Neuronal stem cell (in vitro differentiated cells): ENCODE measurements at regions not wholly inside any gene's neighbourhood (a gene's known extent, or its start where the extent isn't known, plus 50 kb on each side); places are given as distances from the start of the nearest gene placed in this dataset.

Experiments
- DNase-seq: peaks from one replicate; pipeline ENCODE4 v3.0.0-alpha.2; 2013; ENCODE audit warnings: low spot score
- H2AFZ ChIP-seq: one replicate; pipeline ENCODE4 v1.6.1; 2013; ENCODE audit warnings: mild to moderate bottlenecking, low read length, inconsistent platforms
- H2AK5ac ChIP-seq: 2 replicates; pipeline ENCODE4 v1.6.1; 2013; ENCODE audit warnings: low read depth, mild to moderate bottlenecking, inconsistent platforms, low read length, moderate library complexity, mixed read lengths
- H2BK120ac ChIP-seq: 2 replicates; pipeline ENCODE4 v1.6.1; 2013; ENCODE audit warnings: low read depth, mild to moderate bottlenecking, inconsistent platforms, low read length, moderate library complexity, mixed read lengths
- H2BK12ac ChIP-seq: one replicate; pipeline ENCODE4 v1.6.1; 2013; ENCODE audit warnings: low read length, inconsistent platforms
- H2BK15ac ChIP-seq: 2 replicates; pipeline ENCODE4 v1.6.1; 2013; ENCODE audit warnings: mild to moderate bottlenecking, low read length, inconsistent platforms, mixed read lengths
- H2BK5ac ChIP-seq: one replicate; pipeline ENCODE4 v1.6.1; 2013; ENCODE audit warnings: inconsistent platforms, mild to moderate bottlenecking, low read length, moderate library complexity
- H3K14ac ChIP-seq: one replicate; pipeline ENCODE4 v1.6.1; 2013; ENCODE audit warnings: low read length, inconsistent platforms
- H3K18ac ChIP-seq: 2 replicates; pipeline ENCODE4 v1.6.1; 2013; ENCODE audit warnings: low read length, inconsistent platforms
- H3K23ac ChIP-seq: 2 replicates; pipeline ENCODE4 v1.6.1; 2013; ENCODE audit warnings: low read depth, mild to moderate bottlenecking, mixed read lengths, low read length, inconsistent platforms; ENCODE audit not compliant: poor library complexity
- H3K27ac ChIP-seq: replicated peaks from 3 replicates; pipeline ENCODE4 v1.5.1; 2013; ENCODE audit warnings: low read length, inconsistent platforms
- H3K27me3 ChIP-seq, 3 experiments: 2 replicates each; pipeline ENCODE4 v1.6.1; 2013; ENCODE audit warnings: low read length in 3 of 3, mild to moderate bottlenecking in 2 of 3, inconsistent platforms in 1 of 3, low read depth in 1 of 3, mixed read lengths in 1 of 3, moderate library complexity in 1 of 3; ENCODE audit not compliant: control insufficient read depth in 3 of 3, insufficient read depth in 3 of 3
- H3K36me3 ChIP-seq, 2 donors: replicated peaks in 1 of 2; 2 replicates each; pipeline ENCODE4 v1.6.1; 2013; ENCODE audit warnings: low read length in 2 of 2; ENCODE audit not compliant: control insufficient read depth in 2 of 2, insufficient read depth in 2 of 2
- H3K4ac ChIP-seq: 2 replicates; pipeline ENCODE4 v1.6.1; 2013; ENCODE audit warnings: inconsistent platforms, mild to moderate bottlenecking, low read length, moderate library complexity
- H3K4me1 ChIP-seq, 2 donors: 1 replicate in 1 of 2; 2 replicates in 1 of 2; pipeline ENCODE4 v1.6.1; 2013; ENCODE audit warnings: low read length in 2 of 2, low read depth in 1 of 2; ENCODE audit not compliant: control insufficient read depth in 2 of 2, insufficient read depth in 1 of 2
- H3K4me2 ChIP-seq: one replicate; pipeline ENCODE4 v1.6.1; 2013; ENCODE audit warnings: mild to moderate bottlenecking, low read length, inconsistent platforms; ENCODE audit not compliant: insufficient read depth, poor library complexity, severe bottlenecking
- H3K4me3 ChIP-seq, 2 donors: 2 replicates each; pipeline ENCODE4 v1.5.1; 2013; ENCODE audit warnings: low read length in 2 of 2, mild to moderate bottlenecking in 2 of 2, inconsistent platforms in 1 of 2, moderate library complexity in 1 of 2
- H3K79me1 ChIP-seq: one replicate; pipeline ENCODE4 v1.6.1; 2013; ENCODE audit warnings: low read depth, mild to moderate bottlenecking, inconsistent platforms, low read length, moderate library complexity
- H3K9ac ChIP-seq: one replicate; pipeline ENCODE4 v1.6.1; 2013; ENCODE audit warnings: mild to moderate bottlenecking, low read depth, low read length, inconsistent platforms; ENCODE audit not compliant: poor library complexity
- H3K9me3 ChIP-seq, 2 donors: replicated peaks in 1 of 2; 2 replicates each; pipeline versions ENCODE3 to v1.6.1; 2013; ENCODE audit warnings: low read length in 2 of 2, mild to moderate bottlenecking in 2 of 2, inconsistent platforms in 1 of 2, low read depth in 1 of 2, mixed read lengths in 1 of 2, moderate library complexity in 1 of 2; ENCODE audit not compliant: control insufficient read depth in 2 of 2, insufficient read depth in 1 of 2
- H4K8ac ChIP-seq: one replicate; pipeline ENCODE4 v1.6.1; 2013; ENCODE audit warnings: low read depth, mild to moderate bottlenecking, inconsistent platforms, low read length, moderate library complexity
- H4K91ac ChIP-seq: one replicate; pipeline ENCODE4 v1.6.1; 2013; ENCODE audit warnings: low read length, low read depth, mild to moderate bottlenecking, inconsistent platforms; ENCODE audit not compliant: poor library complexity
- WGBS, 2 donors: extraction: QIAGEN DNeasy Blood & Tissue Kit; methylation state at CpG; one replicate each; pipeline ENCODE4 v1.1.7; 2013; ENCODE audit warnings: missing lambda C conversion rate in 2 of 2, mixed read lengths in 1 of 2; ENCODE audit not compliant: insufficient read length in 2 of 2, insufficient replicate concordance in 1 of 2; ENCODE audit errors: extremely low coverage in 2 of 2; 5-methylcytosine and 5-hydroxymethylcytosine counted together

- Histone ChIP-seq H3K27ac (no peak overlapping the region), H2BK12ac (no peak overlapping the region), H3K18ac (no peak overlapping the region), H3K4me3 (no peak overlapping the region), H3K9me3 (no peaks in the 10 kb centered on the region), H3K14ac (no peak overlapping the region), H3K23ac (no peak overlapping the region), H3K4ac (no peak overlapping the region), H2BK15ac (no peak overlapping the region), H3K36me3 (no peaks in the 10 kb centered on the region), H2AK5ac (no peak overlapping the region), H2AFZ (no peak overlapping the region), H3K79me1 (no peaks in the 10 kb centered on the region), H4K91ac (no peak overlapping the region), H3K9ac (no peak overlapping the region), H2BK5ac (no peak overlapping the region), H3K27me3 (no peaks in the 10 kb centered on the region), H2BK120ac (no peak overlapping the region), H3K4me2 (no peak overlapping the region), H4K8ac (no peak overlapping the region), H3K4me1 (no peaks in the 10 kb centered on the region)
- WGBS, 2 donors = no CpG with 5 or more reads among the region's 8 CpGs
- DNase-seq = no peak
Measured at GRCh38 chr18:74006143-74006542, 141.5 kb downstream of the FBXO15 start.

GRCh38 chr18:74005320-74006109 lies 142.1 kb downstream of the FBXO15 start:
- H3K36me3 ChIP-seq = no peaks in the 10 kb centered on the region
- no peak overlapping the region for H3K4me2 ChIP-seq
- H3K9ac ChIP-seq = no peak overlapping the region
- H2BK15ac ChIP-seq = no peak overlapping the region
- H3K9me3 ChIP-seq = no peaks in the 10 kb centered on the region
- H3K18ac ChIP-seq = no peak overlapping the region
- no peak overlapping the region for H3K4ac ChIP-seq
- H2AK5ac ChIP-seq = no peak overlapping the region
- H2BK12ac ChIP-seq = no peak overlapping the region
- no peak overlapping the region for H2BK120ac ChIP-seq
- no peak overlapping the region for H2AFZ ChIP-seq
- H4K91ac ChIP-seq = no peak overlapping the region
- H3K4me1 ChIP-seq = no peaks in the 10 kb centered on the region
- no peak overlapping the region for H3K27ac ChIP-seq
- no peak for DNase-seq
- no peak overlapping the region for H4K8ac ChIP-seq
- no CpG with 5 or more reads among the region's 4 CpGs for WGBS, 2 donors
- no peak overlapping the region for H3K14ac ChIP-seq
- H2BK5ac ChIP-seq = no peak overlapping the region
- H3K23ac ChIP-seq = no peak overlapping the region
- no peaks in the 10 kb centered on the region for H3K79me1 ChIP-seq
- no peak overlapping the region for H3K4me3 ChIP-seq
- no peaks in the 10 kb centered on the region for H3K27me3 ChIP-seq

GRCh38 chr18:73992242-73993022 lies 155.2 kb downstream of the FBXO15 start:
- Histone ChIP-seq H3K9me3 (no peaks in the 10 kb centered on the region), H3K14ac (no peak overlapping the region), H3K36me3 (no peaks in the 10 kb centered on the region), H3K9ac (no peak overlapping the region), H2AK5ac (no peak overlapping the region), H2BK15ac (no peak overlapping the region), H3K4me3 (no peak overlapping the region), H2BK5ac (no peak overlapping the region), H2BK120ac (no peak overlapping the region), H2AFZ (no peak overlapping the region), H3K79me1 (no peaks in the 10 kb centered on the region), H3K23ac (no peak overlapping the region), H3K4ac (no peak overlapping the region), H2BK12ac (no peak overlapping the region), H3K4me2 (no peak overlapping the region), H3K27me3 (no peaks in the 10 kb centered on the region), H4K91ac (no peak overlapping the region), H4K8ac (no peak overlapping the region), H3K27ac (no peak overlapping the region), H3K4me1 (no peaks in the 10 kb centered on the region), H3K18ac (no peak overlapping the region)
- WGBS, 2 donors = no CpG with 5 or more reads among the region's 5 CpGs
- no peak for DNase-seq

GRCh38 chr18:73991570-73991969 lies 156.1 kb downstream of the FBXO15 start:
- H3K4me2 ChIP-seq = no peak overlapping the region
- H3K9ac ChIP-seq = no peak overlapping the region
- no peaks in the 10 kb centered on the region for H3K36me3 ChIP-seq
- H2BK5ac ChIP-seq = no peak overlapping the region
- no peak overlapping the region for H4K91ac ChIP-seq
- H2BK120ac ChIP-seq = no peak overlapping the region
- H3K27me3 ChIP-seq = no peaks in the 10 kb centered on the region
- H3K27ac ChIP-seq = no peak overlapping the region
- H3K79me1 ChIP-seq = no peaks in the 10 kb centered on the region
- H2AK5ac ChIP-seq = no peak overlapping the region
- no peak overlapping the region for H2BK12ac ChIP-seq
- H2BK15ac ChIP-seq = no peak overlapping the region
- H3K4me1 ChIP-seq = no peaks in the 10 kb centered on the region
- H4K8ac ChIP-seq = no peak overlapping the region
- no peak overlapping the region for H3K23ac ChIP-seq
- no peak overlapping the region for H3K4me3 ChIP-seq
- DNase-seq = no peak
- no peak overlapping the region for H3K4ac ChIP-seq
- no peak overlapping the region for H3K14ac ChIP-seq
- no peak overlapping the region for H2AFZ ChIP-seq
- H3K18ac ChIP-seq = no peak overlapping the region
- H3K9me3 ChIP-seq = no peaks in the 10 kb centered on the region
- WGBS, 2 donors = no CpG with 5 or more reads among the region's 2 CpGs
